Hindlimb muscle (tissue), 1 donor: ENCODE measurements at regions not wholly inside any gene's neighbourhood (a gene's known extent, or its start where the extent isn't known, plus 50 kb on each side); places are given as distances from the start of the nearest gene placed in this dataset.
"Not testable (repeated sequence)": the region's sequence is repeated elsewhere in the genome, so short reads cannot be mapped to it uniquely, and the experiment has no call there.

Experiments used
- DNase-seq: peaks from one replicate; pipeline ENCODE4 v3.0.0-alpha.2; 2013

DNA sequence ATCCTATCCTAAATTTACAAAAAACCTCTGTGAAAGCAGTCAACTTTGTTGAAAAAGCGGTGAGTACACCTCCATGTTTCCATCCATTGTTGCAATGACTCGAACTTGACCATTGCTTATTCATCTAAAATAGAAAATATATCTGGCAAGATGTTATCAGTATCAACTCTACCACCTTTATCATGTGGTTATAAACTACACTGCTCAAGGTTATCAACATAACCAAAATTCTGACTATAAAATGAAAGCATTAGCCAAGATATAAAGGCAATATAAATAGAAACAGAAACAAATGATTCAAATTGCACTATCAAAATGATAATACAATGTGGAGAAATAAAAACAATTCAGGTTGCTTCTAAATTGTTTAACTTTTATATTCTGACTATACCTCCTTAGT, 150.0 kb downstream of the AVL9 start:
- DNase-seq: not testable (repeated sequence)

DNA sequence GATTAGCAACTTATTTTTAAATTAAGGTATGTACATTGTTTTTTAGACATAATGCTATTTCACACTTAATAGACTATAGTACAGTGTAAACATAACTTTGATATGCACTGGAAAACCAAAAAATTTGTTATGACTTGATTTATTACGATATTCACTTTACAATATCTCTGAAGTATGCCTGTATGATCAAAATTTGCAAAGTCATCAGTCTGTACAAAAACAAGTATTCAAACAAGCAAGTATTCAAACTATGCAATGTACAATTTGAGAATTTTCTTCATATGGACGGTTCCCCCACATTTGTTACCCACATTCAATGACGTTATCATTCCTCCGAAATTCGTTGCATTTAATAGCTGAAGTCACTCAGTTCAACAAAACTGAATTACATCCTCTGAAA, 147.9 kb downstream of the AVL9 start:
- no peak for DNase-seq

DNA sequence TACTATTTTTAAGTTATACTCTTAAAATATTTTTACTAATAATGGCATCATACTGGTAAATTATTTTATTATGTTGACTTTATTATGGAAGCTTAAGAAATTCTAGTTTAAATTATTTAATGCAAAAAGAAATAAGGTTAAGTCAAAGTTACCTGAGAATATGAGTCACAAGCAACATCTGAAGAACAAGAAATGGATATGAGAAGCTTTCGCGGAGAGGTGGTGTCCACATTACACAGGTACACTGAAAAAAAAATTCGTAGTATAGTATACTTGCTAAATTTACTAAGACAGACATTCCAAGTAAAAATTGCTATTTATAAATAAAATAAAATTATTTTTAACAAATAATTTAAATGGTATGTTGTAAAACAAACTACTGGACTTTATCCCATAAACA, 143.8 kb downstream of the AVL9 start:
- no peak for DNase-seq

DNA sequence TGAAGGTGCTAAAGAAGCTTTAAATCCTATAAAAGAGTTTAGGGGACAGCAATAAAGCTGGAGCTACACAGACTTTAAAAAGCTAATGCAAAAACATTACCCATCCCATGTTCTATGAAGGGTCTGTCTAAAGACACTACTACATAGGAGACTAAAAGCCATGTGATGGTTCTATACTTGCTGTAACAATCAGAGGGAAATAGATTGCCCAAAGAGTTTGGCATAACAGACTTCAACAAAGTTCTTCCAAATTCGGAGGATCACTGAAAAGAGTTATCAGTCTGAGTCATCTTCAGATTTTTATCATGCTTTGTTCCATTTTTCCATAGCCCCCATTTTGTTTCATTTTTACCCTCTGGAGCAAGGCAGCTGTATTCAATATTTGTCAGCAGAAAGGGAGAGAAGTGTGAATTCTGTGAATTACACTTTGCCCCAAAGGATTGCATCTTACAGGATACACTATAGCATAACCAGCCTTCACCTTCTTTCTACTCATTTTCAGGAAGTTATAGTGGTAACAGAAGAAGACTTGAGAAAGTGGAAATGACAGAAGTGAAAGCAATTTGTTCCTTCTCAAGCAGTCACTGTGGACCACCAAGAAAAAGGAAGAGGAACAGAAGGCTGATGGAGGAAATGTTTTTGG, 143.3 kb downstream of the AVL9 start:
- not testable (repeated sequence) for DNase-seq
